ENCODE measurements at regions not wholly inside any gene's neighbourhood (a gene's known extent, or its start where the extent isn't known, plus 50 kb on each side); places are given as distances from the start of the nearest gene placed in this dataset.

DNA sequence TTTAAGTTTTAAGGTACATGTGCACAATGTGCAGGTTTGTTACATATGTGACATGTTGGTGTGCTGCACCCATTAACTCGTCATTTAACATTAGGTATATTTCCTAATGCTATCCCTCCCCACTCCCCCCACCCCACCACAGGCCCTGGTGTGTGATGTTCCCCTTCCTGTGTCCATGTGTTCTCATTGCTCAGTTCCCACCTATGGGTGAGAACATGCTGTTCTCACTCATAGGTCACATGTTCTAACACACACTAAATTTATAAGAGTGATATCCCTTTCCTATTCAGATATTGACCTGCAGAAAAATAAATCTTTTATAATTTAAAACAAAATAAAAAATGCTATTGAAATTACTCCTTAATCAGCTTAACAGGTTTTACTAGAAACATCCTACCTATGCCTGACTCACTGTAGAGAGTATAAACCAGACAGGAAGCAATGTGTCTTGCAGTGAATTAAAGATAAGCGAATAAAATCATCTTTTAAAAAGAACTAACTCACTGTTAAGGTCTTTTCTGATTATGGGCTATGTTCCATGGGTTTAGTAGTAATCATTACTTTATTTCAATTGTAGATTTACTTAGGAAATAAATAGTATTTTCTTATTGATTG lies 82.0 kb upstream of the DPH5 start:
- TF ChIP-seq, protein P1, sequence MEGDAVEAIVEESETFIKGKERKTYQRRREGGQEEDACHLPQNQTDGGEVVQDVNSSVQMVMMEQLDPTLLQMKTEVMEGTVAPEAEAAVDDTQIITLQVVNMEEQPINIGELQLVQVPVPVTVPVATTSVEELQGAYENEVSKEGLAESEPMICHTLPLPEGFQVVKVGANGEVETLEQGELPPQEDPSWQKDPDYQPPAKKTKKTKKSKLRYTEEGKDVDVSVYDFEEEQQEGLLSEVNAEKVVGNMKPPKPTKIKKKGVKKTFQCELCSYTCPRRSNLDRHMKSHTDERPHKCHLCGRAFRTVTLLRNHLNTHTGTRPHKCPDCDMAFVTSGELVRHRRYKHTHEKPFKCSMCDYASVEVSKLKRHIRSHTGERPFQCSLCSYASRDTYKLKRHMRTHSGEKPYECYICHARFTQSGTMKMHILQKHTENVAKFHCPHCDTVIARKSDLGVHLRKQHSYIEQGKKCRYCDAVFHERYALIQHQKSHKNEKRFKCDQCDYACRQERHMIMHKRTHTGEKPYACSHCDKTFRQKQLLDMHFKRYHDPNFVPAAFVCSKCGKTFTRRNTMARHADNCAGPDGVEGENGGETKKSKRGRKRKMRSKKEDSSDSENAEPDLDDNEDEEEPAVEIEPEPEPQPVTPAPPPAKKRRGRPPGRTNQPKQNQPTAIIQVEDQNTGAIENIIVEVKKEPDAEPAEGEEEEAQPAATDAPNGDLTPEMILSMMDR (conservative IDR thresholded peaks at IDR 0.05; ENCODE audit: low read length): no peak
- TF ChIP-seq EZH2phosphoT487 (IDR thresholded peaks at IDR 0.05; ENCODE audit: borderline replicate concordance): no peak
